H54 (cell line): ENCODE measurements at regions not wholly inside any gene's neighbourhood (a gene's known extent, or its start where the extent isn't known, plus 50 kb on each side); places are given as distances from the start of the nearest gene placed in this dataset.

Source experiments
- DNase-seq: peaks from one replicate; pipeline ENCODE4 v3.0.0; 2011; ENCODE audit warnings: low spot score, mixed read lengths; ENCODE audit not compliant: insufficient read length
- FAIRE-seq: peaks from 3 replicates; lab custom pipeline; 2011; peaks lifted over from hg19 to GRCh38; lab: Jason Lieb, UNC
- POLR2A ChIP-seq: IDR thresholded peaks from 2 replicates; pipeline ENCODE4 v1.6.1; 2011; ENCODE audit warnings: low read depth, mild to moderate bottlenecking, low read length

DNA sequence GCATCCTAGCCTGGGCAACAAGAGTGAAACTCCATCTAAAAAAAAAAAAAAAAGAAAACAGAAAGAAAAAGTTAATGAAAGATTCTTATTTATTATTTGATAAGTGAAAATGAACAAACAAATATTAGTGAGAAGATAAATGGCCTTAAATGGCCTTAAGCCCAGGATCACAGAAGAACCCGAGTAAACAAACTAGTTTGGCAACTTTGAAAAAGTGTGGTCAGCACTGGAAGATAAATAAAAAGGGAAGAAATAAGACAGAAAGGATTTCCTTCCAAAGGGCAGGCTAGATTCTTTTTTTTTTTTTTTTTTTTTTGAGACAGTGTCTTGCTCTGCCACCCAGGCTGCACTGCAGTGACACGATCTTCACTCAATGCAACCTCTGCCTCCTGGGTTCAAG lies 692.4 kb downstream of the CPS1 start:
- TF ChIP-seq POLR2A = no peak
- FAIRE-seq (no peak), DNase-seq (no peak)

DNA sequence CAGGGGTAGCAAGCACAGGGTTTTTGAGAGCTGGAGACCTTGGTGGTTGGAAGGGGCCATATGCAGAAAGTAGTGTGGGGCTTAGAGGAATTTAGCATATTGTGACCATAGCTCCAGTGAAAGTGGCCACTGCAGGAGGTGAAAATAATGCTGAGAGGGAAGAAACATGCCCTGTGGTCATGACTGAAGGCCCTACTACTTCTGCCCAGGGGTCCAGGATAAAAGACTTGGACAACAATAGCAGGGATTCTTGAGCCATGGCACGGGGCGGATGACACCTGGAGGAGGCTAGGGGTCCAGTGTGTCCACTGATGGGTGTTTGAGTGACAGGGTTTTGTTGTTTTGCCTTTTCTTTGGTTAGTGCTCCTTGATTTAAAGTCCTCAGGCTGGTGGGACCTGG lies 694.6 kb downstream of the CPS1 start:
- FAIRE-seq (no peak), DNase-seq (no peak)
- no peak for TF ChIP-seq POLR2A

DNA sequence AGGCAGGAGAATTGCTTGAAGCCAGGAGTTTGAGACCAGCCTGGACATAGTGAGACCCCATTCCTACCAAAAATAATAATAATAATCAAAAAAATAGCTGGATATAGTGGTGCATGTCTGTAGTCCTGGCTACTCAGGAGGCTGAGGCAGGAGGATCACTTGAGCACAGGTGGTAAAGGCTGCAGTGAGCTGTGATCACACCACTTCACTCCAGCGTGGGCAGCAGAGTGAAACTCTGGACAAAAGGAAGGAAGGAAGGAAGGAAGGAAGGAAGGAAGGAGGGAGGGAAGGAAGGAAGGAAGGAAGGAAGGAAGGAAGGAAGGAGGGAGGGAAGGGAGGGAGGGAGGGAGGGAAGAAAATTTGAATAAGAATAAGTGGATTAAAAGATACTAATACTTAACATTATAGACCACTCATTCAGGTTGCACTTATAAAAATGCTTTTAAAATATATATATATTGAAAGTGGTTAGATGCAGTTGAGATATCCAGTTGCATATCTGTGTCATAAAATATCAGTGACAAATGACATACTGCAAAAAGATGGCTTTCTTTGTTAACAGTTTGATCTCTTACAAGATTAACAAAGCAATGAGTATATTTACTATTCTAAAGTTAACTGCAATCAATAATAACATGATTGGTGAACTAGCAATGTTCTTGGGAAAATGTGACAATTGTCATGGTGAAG lies 702.4 kb downstream of the CPS1 start:
- no peak for TF ChIP-seq POLR2A
- FAIRE-seq (no peak), DNase-seq (no peak)

DNA sequence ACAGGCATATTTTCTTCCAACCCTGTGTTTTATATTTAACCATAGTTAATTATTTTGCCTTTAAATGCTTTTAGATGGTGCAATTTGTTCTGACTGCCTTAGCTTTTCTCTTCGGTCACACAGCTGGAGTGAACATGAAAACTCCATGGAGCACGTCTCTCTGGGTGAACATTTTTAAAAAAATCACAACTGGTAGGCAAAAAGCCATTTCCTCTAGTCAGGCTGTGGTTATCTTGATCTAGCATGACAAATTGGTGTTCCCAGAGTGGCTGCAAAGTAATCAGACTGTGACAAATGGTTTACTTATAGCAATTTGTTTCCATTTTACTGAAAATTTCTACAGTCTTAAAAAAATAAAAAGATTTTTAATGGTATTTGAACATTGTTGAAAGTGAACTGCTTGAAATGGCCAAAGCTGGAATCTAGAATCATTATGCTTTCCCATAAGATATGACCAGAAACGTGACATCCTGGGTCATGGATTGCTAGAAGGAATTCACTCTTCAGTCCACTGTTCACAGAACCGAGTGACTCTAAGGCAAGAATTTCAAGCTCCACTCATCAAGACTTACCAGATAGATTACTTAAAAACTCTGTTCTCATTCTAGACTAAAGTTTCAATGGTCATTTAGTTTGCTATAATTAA lies 703.6 kb downstream of the CPS1 start:
- DNase-seq (no peak), FAIRE-seq (no peak)
- no peak for TF ChIP-seq POLR2A

DNA sequence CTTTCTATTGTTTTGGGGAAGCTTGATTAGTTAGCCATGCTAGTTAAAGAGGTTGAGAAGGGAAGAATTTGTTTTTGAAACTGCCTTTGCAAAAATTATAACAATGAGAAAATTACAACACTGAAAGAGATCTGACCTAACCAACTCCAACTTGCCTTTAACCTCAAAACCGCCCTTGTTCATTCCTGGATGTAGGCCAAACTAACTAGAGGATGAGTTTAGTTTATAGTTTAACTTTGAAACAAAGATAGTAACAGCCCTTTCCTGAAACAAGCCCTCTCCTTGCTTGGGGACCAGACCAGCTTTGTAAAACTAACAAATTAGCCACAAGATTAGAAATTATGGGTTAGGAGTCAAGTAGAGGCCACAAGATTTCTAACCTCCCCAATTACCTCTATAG lies 713.9 kb downstream of the CPS1 start:
- FAIRE-seq = no peak
- TF ChIP-seq POLR2A = no peak
- no peak for DNase-seq

DNA sequence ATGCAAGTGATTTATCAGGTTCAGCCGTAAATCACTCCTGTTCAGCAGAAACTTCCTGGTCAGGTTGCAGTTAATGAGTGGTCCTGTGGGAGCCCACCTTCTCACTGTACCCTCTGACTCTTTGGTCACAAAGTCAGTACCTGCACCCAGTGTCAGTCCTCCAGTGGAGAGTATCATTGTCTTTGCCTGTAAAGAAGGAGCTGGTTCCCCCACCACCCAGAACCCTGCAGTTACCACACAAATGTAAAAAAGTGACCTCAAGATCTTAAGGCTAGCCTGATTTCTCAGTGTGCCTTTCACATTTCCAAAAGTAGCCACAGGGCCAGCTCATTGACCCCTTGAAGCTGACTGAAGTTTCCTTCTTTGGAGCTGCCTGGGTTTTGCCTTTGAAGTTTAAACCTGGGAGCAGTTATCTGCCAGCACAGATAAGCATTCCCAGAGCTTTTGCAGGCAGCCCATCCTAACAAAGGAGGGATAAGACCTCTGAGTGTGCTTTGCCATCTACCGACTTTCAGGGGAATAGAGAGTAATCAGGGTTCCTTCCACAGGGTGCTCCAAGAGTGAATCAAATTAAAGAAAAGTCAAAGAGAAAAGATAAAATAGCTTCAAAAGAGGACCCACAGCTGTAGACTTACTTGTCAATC lies 725.2 kb downstream of the CPS1 start:
- DNase-seq = no peak
- no peak for FAIRE-seq
- TF ChIP-seq POLR2A = no peak

DNA sequence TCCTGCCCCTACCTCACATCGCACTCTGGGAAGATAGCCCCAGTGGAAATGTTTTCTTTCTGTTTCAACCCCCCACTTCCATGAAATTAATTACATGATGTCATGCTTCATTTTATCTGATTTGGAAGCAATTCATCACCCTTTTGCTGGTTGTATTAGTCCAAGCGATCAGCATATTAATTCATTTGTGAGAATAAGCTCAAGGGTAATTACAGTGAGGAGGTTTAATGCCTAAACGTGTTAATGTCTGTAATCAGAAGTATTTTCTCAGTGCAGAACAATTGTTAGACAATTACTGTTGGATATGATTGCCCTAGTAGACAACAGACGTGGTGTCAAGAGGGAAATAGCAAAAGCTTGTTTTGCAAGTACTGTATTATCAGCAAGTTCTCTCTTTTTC lies 746.3 kb downstream of the CPS1 start:
- no peak for DNase-seq
- TF ChIP-seq POLR2A = no peak
- no peak for FAIRE-seq

DNA sequence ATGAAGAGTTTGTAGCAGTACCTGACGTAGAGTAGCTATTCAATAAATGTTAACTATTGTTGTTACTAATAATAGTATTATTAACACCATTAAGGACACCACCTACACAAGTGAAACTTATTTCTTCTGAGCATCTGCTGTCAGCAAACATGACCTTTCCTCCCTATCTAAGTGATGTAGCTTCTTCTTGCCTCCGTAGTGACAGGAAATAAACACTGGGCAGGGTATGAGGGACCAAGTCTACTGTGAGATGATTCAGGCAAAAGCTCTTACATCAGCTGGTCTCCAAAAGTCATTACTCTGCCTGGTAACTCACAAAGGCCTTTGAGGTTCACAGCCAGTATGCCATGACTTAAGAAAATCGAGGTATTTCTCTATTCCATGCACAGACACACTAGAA lies 750.5 kb downstream of the CPS1 start:
- no peak for TF ChIP-seq POLR2A
- no peak for FAIRE-seq

More for the DNA sequence above, 750.5 kb downstream of the CPS1 start:
- DNase-seq = no peak
